HEK293T (cell line): ENCODE measurements at regions not wholly inside any gene's neighbourhood (a gene's known extent, or its start where the extent isn't known, plus 50 kb on each side); places are given as distances from the start of the nearest gene placed in this dataset.
A peak's percentile ranks its signal among the peaks of the same experiment; 100 is the strongest.
"Not testable (repeated sequence)": the region's sequence is repeated elsewhere in the genome, so short reads cannot be mapped to it uniquely, and the experiment has no call there.

Experiments
- CTCF ChIA-PET: fragments of 350-600 bp; formaldehyde crosslinking; extraction: SDS; loops from one replicate; lab custom pipeline; 2021; ENCODE audit warnings: antibody characterized with exemption, inconsistent platforms; lab: Yijun Ruan, JAX
- POLR2A ChIA-PET: fragments of 350-600 bp; formaldehyde crosslinking; extraction: SDS; loops from one replicate; lab custom pipeline; 2020; ENCODE audit warnings: antibody characterized with exemption, inconsistent platforms; lab: Yijun Ruan, JAX
- DNase-seq: peaks from one replicate; pipeline ENCODE4 v3.0.0; 2012; ENCODE audit warnings: mixed read lengths; ENCODE audit errors: extremely low spot score
- ARNT ChIP-seq: fragments of 450-650 bp; IDR thresholded peaks from 2 replicates; pipeline ENCODE4 v1.6.1; 2017; ENCODE audit warnings: mild to moderate bottlenecking
- BHLHE40 ChIP-seq: fragments of 450-650 bp; IDR thresholded peaks from 2 replicates; pipeline ENCODE4 v1.6.1; 2016; ENCODE audit warnings: mild to moderate bottlenecking, moderate library complexity, borderline replicate concordance
- CTBP1 ChIP-seq: fragments of 450-650 bp; IDR thresholded peaks from 2 replicates; pipeline ENCODE4 v1.6.1; 2016; ENCODE audit warnings: borderline replicate concordance
- ELF4 ChIP-seq: fragments of 450-650 bp; IDR thresholded peaks from 2 replicates; pipeline ENCODE4 v1.6.1; 2017; ENCODE audit warnings: antibody characterized with exemption
- FOXA1 ChIP-seq: fragments of 450-650 bp; IDR thresholded peaks from 2 replicates; pipeline ENCODE4 v1.6.1; 2016; ENCODE audit warnings: mild to moderate bottlenecking
- FOXK2 ChIP-seq: fragments of 450-650 bp; IDR thresholded peaks from 2 replicates; pipeline ENCODE4 v1.6.1; 2016; ENCODE audit warnings: mild to moderate bottlenecking
- FOXM1 ChIP-seq: fragments of 450-650 bp; IDR thresholded peaks from 2 replicates; pipeline ENCODE4 v1.6.1; 2017; ENCODE audit warnings: mild to moderate bottlenecking, borderline replicate concordance
- HDGF ChIP-seq: fragments of 450-650 bp; IDR thresholded peaks from 2 replicates; pipeline ENCODE4 v1.6.1; 2017; ENCODE audit warnings: antibody characterized with exemption, borderline replicate concordance
- L3MBTL2 ChIP-seq: fragments of 450-650 bp; conservative IDR thresholded peaks from 2 replicates; pipeline ENCODE4 v1.6.1; 2016; ENCODE audit warnings: mild to moderate bottlenecking
- LEF1 ChIP-seq: fragments of 450-650 bp; IDR thresholded peaks from 2 replicates; pipeline ENCODE4 v1.6.1; 2017; ENCODE audit warnings: mild to moderate bottlenecking, borderline replicate concordance
- NFRKB ChIP-seq: fragments of 450-650 bp; IDR thresholded peaks from 2 replicates; pipeline ENCODE4 v1.6.1; 2016; ENCODE audit warnings: mild to moderate bottlenecking, moderate library complexity
- PKNOX1 ChIP-seq: fragments of 450-650 bp; IDR thresholded peaks from 2 replicates; pipeline ENCODE4 v1.6.1; 2016
- SP1 ChIP-seq: fragments of 450-650 bp; IDR thresholded peaks from 2 replicates; pipeline ENCODE4 v1.6.1; 2017
- SUZ12 ChIP-seq: fragments of 450-650 bp; IDR thresholded peaks from 2 replicates; pipeline ENCODE4 v1.6.1; 2016; ENCODE audit warnings: mild to moderate bottlenecking
- TARDBP ChIP-seq: fragments of 450-650 bp; IDR thresholded peaks from 2 replicates; pipeline ENCODE4 v1.6.1; 2016
- ZNF384 ChIP-seq: fragments of 450-650 bp; IDR thresholded peaks from 2 replicates; pipeline ENCODE4 v1.6.1; 2016

DNA sequence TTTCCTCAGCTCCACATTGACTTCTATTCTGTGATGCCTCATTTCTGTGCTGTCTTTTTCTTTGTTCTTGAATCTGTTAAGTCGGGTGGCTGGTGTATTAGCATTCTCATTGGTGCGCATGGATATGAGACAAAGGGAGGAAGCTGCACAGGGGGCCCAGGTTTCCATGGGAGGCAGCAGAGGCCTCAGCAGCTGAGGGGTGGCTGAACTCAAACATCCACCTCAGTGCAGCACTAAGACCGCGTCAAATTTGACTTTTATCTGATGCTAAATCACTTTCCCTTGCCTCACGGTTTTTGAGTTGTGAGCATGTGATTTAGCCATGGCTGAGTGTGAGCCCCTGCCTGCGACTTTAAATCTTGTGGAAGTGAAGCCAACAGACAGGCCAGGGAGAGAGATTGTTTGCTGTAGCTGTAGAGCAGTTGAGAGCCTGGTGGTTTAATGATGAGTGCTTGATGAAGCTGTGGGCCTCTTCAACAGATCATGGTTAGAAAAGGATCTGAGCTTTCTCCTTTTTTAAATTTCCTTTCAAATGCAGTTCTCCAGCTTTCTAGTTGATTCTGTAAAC lies 193.3 kb upstream of the ZNF804B start:
- TF ChIP-seq FOXA1 = no peak
- TF ChIP-seq SUZ12 = no peak
- no peak for DNase-seq
- ChIA-PET POLR2A (no interaction called here), CTCF (no interaction called here)

DNA sequence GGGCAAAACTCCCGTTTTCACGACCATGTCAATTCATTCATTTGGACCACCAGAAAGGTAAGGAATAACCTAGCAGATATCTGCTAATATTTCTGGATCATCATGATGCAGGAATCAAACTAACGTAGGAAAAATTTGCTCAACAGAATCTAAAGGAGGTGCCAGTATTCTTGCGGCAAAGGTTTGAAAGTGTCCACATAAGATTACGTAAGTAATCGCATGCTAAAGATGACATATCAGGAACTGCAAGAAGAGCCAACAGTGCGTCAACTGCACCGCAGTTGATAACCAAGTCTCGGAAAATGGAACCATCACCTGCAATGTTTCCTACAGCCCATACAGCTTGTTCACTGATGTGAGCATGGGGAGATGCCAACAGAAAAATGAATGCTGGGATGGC lies 194.1 kb upstream of the ZNF804B start:
- POLR2A ChIA-PET = no interaction called here
- TF ChIP-seq ELF4 (no peak), NFRKB (no peak), FOXA1 (no peak), ZNF384 (no peak), HDGF (no peak)
- CTCF ChIA-PET = no interaction called here
- DNase-seq = no peak

- POLR2A ChIA-PET, DNase-seq, CTCF ChIA-PET: not testable (repeated sequence)
These were observed 203.1 kb upstream of the ZNF804B start for GRCh38 chr7:88556441-88556840.

DNA sequence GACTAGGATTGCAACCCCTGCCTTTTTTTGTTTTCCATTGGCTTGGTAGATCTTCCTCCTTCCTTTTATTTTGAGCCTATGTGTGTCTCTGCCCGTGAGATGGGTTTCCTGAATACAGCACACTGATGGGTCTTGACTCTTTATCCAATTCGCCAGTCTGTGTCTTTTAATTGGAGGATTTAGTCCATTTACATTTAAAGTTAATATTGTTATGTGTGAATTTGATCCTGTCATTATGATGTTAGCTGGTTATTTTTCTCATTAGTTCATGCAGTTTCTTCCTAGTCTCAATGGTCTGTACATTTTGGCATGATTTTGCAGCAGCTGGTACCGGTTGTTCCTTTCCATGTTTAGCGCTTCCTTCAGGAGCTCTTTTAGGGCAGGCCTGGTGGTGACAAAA lies 204.7 kb upstream of the ZNF804B start:
- POLR2A ChIA-PET, CTCF ChIA-PET, DNase-seq: not testable (repeated sequence)

GRCh38 chr7:88548399-88548798 lies 211.1 kb upstream of the ZNF804B start:
- POLR2A ChIA-PET = no interaction called here
- TF ChIP-seq L3MBTL2 (no peak), NFRKB (no peak), FOXA1 (no peak)
- CTCF ChIA-PET = interaction anchor here (2.2 kb wide), 1 partner anchor 287 kb away, joined by 6 read pairs; no protein-coding TSS in a partner anchor
- no peak for DNase-seq

DNA sequence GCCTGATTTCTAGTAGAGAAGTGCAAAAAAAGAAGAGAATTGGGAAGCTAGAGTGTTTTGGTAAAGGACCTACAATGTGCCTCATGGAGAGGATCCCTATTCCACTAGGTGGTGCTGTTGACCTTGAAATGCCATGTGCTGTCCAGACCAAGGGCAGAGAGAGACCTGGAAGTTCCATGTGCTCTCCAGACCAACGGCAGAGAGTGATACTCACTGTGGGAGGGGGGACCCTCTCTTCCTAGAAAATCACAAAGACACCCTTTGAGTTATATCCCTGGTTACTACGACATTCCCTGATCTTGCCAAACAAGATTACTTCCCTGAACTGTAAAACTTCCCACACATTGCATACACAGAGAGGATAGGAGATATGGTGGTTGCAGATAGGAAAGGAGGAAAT lies 212.7 kb upstream of the ZNF804B start:
- CTCF ChIA-PET = interaction anchor here (0.6 to 2.2 kb wide), 2 partner anchors 288 to 354 kb away, joined by 4 to 6 read pairs; no protein-coding TSS in a partner anchor
- TF ChIP-seq ELF4 = no peak
- no peak for TF ChIP-seq CTBP1
- TF ChIP-seq TARDBP = no peak
- TF ChIP-seq BHLHE40 = no peak
- no peak for TF ChIP-seq HDGF
- TF ChIP-seq FOXK2 = no peak
- no peak for TF ChIP-seq FOXA1
- TF ChIP-seq NFRKB = no peak
- TF ChIP-seq LEF1 = no peak
- TF ChIP-seq ZNF384 = no peak
- no peak for TF ChIP-seq PKNOX1
- TF ChIP-seq L3MBTL2 = no peak
- TF ChIP-seq FOXM1 = no peak
- TF ChIP-seq SUZ12 = no peak
- no peak for TF ChIP-seq SP1
- TF ChIP-seq ARNT = no peak
- peak; percentile 57 for DNase-seq

DNA sequence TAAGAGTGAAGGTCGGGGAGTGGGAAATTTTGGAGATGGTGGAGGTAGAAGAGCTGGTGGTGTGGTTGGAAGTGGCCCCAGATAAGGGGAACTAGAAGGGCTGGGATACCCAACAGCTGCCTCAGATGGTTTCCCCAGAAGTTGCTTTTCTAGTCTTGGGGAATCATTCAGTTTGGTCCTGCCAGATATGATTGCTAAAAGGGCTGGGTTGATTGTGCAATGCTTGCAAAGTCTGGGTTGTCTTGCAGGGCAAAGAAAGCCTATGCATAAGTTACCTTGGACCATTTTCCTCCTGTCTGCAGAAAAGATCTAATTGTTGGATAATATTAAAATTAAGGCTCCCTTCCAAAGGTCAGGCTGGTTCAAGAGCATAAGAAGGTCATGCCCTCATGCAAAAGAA lies 213.8 kb upstream of the ZNF804B start:
- DNase-seq = no peak
- CTCF ChIA-PET = interaction anchor here (0.5 kb wide), 1 partner anchor 110 kb away, joined by 3 read pairs; no protein-coding TSS in a partner anchor
- POLR2A ChIA-PET = no interaction called here
- TF ChIP-seq FOXK2 (no peak), FOXM1 (no peak), FOXA1 (no peak), LEF1 (no peak), TARDBP (no peak), L3MBTL2 (no peak), SP1 (no peak), SUZ12 (no peak), ELF4 (no peak), NFRKB (no peak), PKNOX1 (no peak)

More for the DNA sequence above, 212.7 kb upstream of the ZNF804B start:
- POLR2A ChIA-PET = no interaction called here

DNA sequence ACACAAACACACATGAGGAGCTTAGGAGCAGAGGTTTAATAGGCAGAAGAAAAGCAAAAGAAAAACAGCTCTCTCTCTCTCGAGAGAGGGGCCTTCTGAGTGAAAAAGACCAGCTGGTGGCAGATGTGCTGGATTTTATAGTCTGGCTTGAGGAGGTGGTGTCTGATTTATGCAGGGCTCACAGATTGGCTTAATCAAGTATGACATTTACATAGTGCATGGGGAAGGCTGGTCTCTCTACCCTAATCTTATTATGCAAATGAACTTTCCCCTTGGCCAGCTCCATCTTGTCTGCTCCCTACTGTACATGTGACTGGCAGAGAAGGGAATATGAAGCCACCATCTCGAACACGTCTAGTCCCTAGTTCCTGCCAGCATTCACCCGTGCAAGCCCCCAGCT lies 219.5 kb upstream of the ZNF804B start:
- CTCF ChIA-PET = no interaction called here

More for the DNA sequence above, 219.5 kb upstream of the ZNF804B start:
- no peak for TF ChIP-seq CTBP1
- no peak for TF ChIP-seq ZNF384
- TF ChIP-seq ARNT = no peak
- no peak for TF ChIP-seq NFRKB
- no peak for TF ChIP-seq HDGF
- TF ChIP-seq LEF1 = no peak
- TF ChIP-seq L3MBTL2 = no peak
- no peak for TF ChIP-seq SUZ12
- TF ChIP-seq PKNOX1 = no peak
- no peak for TF ChIP-seq FOXA1
- no peak for TF ChIP-seq ELF4
- TF ChIP-seq FOXM1 = no peak
- no peak for TF ChIP-seq FOXK2
- no peak for TF ChIP-seq BHLHE40
- TF ChIP-seq TARDBP = no peak
- DNase-seq = no peak
- POLR2A ChIA-PET = no interaction called here
